Left renal cortex interstitium (tissue), 4 donors: ENCODE measurements at regions not wholly inside any gene's neighbourhood (a gene's known extent, or its start where the extent isn't known, plus 50 kb on each side); places are given as distances from the start of the nearest gene placed in this dataset.
"Not testable (repeated sequence)": the region's sequence is repeated elsewhere in the genome, so short reads cannot be mapped to it uniquely, and the experiment has no call there.

ENCODE experiments used
- DNase-seq, 4 donors: peaks; one replicate each; pipeline ENCODE4 v3.0.0-alpha.2; 2013; ENCODE audit warnings: low read depth in 4 of 4, low spot score in 2 of 4, missing footprints in 1 of 4

DNA sequence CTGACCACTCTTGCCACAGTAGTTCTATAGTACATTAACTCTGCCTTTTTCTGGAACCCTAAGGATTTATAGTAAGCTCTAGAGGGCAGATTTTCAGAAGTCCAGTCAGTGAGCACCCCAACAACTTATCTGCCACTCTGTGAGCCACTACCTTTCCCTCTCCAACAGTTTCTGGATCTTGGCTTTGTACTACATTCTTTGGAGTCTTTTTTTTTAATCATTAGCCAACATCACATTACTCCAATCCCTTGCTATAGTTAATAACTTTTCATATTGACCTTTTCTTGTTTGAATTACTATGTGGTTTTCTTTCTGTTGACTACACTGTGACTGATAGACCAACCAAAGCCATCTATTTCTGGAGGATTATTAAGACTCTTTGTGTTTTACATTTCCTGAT, 1596.7 kb upstream of the PRMT6 start:
- no peak for DNase-seq

DNA sequence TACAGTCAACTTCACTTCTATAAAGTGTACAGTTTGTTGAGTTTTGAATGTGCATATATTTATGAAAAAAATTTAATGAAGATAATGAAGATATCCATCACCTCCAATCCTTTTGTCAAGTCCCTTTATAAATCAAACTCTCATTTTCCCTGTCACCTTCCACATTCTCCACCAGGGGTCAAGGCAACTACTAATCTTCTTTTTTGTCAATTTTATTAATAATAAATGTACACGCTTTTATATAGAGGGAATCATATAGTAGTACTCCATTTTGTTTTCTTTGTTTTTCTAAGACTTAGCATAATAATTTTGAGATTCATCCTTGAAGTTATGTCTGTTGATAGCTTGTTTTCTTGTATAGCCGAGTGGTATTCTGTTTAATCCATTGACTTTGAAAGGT, 1594.2 kb upstream of the PRMT6 start:
- DNase-seq = no peak

DNA sequence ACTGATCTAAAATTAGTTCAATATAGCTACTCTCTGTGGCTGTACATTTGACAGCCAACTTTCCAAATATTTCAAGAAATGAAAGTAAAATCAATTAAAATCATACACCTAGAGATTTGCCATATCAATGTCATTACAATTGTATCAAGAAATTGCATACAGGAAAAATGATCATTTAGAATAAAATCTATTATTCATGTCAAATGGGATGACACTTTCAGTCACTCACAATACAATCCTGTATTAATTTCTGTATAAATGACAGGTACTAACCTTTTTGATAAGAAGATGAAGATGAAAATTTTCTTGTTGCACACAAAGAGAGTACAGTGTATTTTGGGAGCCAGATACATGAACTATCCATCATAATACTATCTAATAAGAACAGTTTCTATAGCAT, 1588.9 kb upstream of the PRMT6 start:
- no peak for DNase-seq

GRCh38 chr1:105470541-105470940, 1585.9 kb upstream of the PRMT6 start:
- not testable (repeated sequence) for DNase-seq

DNA sequence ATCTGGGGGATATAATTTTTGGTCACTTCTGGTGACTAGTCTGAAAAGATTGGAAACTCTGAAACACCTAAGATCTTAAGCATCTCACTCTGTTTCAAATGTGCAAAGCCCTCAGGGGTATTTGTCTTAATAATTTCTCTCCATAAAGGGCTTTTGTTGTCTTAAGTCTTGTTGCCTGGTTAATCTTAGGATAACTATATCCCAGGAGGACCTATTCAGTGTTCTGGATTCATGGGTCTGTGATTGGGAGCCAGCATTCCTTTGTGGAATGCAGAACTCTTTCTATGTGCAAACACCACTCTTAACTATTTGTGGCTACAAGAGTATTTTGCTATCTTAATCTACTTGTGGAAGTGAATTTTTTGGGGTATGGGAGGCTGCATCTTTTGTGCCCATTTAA, 1573.0 kb upstream of the PRMT6 start:
- no peak for DNase-seq

DNA sequence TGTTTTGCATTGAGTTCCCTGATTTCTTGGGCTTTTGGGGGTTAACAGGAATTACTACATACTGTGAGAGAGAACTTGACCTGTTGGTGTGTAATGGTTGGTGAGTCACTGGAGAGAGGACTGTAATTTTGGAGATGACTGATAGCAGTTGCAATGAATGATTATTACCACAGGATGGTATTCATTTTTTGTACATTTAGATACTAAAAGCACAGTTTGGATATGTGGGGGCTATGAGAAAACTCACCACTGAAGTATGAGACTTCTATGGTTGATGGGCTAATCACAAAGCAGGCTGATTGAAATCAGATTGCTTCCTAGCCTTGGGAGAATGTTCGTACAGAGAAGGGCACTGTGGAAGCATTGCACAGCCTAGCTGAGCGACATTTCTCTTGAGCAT, 1571.3 kb upstream of the PRMT6 start:
- DNase-seq = no peak

DNA sequence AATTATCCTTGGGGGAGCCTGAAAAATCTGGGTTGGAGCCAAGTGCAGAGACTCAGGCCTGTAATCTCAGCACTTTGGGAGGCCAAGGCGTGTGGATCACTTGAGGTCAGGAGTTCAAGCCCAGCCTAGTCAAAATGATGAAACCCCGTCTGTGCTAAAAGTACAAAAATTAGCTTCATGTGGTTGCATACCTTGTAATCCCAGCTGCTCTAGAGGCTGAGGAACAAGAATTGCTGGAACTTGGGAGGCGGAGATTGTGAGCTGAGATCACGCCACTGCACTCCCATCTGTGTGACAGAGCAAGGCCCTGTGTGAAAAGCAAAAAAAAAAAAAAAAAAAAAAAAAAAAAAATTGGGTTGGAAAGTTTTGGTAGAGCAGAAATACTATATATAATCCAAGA, 1563.6 kb upstream of the PRMT6 start:
- DNase-seq = no peak

DNA sequence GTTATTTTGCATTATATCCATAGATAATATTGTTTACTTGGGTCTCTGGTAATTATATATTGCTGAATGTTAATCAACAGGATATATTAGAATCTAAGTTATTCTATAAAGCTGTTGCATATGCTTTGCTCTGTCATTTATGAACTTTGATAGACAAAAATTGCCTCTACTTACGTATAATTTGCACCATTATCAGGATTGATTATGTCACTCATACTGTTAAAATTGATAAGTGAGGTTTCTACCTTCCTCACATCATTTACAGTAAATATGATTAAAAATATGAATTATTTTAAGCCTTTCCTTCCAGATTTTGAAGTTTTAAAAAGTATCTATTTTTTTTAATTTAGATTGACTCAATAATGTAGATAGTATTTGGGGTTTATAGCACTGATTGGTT, 1540.4 kb upstream of the PRMT6 start:
- no peak for DNase-seq

- DNase-seq = no peak
Observed at GRCh38 chr1:105533996-105534395, 1522.5 kb upstream of the PRMT6 start.

DNA sequence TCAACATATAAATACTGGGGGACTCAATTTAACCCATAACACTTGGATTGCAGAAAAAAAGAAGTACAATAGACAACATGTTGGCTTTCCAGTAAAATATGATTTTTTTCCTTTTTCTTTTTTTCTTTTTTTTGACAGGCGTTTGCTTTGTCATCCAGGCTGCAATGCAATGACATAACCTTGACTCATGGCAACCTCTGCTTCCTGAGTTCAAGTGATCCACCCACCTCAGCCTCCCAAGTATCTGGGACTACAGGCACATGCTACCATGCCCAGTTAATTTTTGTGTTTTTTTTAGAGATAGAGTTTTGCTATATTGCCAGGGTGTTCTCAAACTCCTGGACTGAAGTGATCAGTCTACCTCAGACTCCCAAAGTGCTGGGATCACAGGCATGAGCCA, 1512.0 kb upstream of the PRMT6 start:
- DNase-seq = no peak

GRCh38 chr1:105556266-105556665, 1500.2 kb upstream of the PRMT6 start:
- no peak for DNase-seq

DNA sequence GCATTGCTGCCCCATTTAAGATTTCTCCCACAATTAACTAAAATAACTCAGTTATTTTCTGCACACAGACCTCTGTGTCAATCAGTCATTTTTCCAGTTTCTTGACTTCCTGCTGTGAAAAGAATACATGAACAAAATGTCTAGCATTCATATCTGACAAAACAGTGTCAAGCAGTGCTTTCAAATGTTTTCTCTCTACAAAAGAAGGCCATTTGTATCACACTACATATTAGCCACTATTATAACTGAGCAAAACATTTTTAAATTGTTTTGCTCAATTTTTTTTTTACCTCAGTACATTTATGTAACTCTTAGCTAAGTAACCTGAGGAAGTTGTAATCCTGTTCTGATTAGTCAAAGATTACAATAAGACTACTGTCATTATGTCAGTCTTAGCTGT, 1498.5 kb upstream of the PRMT6 start:
- no peak for DNase-seq

DNA sequence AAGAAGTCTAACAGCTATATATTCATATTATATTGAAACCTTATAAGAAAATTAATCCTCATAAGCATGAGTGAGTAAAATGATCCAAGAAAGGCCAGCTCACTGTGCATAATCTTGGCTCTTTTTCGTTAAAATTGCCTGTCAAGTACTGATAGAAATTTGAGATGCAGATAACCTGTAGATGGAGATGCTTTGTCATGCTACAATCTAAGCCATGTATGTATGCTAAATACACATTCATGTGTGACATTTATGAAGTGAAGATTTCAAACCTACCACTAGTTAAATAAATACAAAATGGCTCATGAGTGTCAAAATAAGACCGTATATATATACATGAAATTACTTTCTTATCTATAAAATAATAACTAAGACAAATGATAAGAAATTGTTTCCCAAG, 1491.5 kb upstream of the PRMT6 start:
- no peak for DNase-seq

DNA sequence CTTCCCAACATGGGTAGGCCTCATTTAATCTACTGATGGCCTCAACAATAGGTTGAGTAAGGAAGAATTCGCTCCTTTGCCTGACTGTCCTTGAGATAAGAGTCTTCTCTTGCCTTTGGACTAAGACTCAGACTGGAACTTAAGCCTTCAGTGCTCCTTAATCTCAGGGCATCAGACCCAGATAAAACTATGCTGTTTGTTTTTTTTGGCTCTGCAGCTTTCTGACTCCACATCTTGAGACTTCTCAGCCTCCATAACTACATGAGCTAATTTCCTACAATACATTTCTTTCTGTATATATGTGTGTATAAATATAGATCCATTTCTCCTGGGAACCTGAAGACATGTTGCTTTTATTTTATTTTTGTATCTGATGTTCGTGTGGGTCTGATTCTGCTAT, 1470.7 kb upstream of the PRMT6 start:
- no peak for DNase-seq

GRCh38 chr1:105591681-105592080, 1464.8 kb upstream of the PRMT6 start:
- DNase-seq = no peak

- no peak for DNase-seq
Observed at GRCh38 chr1:105608713-105609112, 1447.8 kb upstream of the PRMT6 start.

DNA sequence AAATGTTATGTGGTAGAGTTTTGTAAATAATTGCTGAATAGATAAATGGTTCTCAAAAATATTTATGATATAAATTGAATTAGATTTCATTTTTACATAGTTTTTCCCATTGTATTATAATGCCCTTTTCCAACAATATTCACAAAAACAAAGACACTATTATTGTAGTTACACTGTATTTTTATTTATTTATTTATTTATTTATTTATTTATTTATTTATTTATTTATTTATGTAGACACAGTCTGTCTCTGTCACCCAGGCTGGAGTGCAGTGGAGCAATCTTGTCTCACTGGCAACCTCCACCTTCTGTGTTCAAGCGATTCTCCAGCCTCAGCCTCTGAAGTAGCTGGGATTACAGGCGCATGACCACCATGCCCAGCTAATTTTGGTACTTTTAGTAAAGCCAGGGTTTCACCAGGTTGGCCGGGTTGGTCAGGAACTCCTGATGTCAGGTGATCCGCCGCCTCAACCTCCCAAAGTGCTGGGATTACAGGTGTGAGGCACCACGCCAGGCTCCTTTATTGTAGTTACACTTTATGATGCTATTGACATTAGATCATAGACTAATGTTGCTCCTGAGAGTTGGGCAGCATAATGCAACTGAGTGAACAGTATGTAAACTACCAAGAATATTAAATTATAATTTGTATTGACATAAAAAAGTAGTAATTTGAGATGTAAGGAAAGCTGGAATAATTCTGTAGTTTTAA, 1430.0 kb upstream of the PRMT6 start:
- no peak for DNase-seq

- not testable (repeated sequence) for DNase-seq
Observed at GRCh38 chr1:105631153-105631744, 1425.2 kb upstream of the PRMT6 start.

GRCh38 chr1:105632342-105633196, 1423.9 kb upstream of the PRMT6 start:
- DNase-seq = peak; percentile 37 to 69 (median 62)

GRCh38 chr1:105636052-105636451, 1420.4 kb upstream of the PRMT6 start:
- DNase-seq = no peak

- no peak for DNase-seq
Observed at GRCh38 chr1:105641407-105641806, 1415.1 kb upstream of the PRMT6 start.

DNA sequence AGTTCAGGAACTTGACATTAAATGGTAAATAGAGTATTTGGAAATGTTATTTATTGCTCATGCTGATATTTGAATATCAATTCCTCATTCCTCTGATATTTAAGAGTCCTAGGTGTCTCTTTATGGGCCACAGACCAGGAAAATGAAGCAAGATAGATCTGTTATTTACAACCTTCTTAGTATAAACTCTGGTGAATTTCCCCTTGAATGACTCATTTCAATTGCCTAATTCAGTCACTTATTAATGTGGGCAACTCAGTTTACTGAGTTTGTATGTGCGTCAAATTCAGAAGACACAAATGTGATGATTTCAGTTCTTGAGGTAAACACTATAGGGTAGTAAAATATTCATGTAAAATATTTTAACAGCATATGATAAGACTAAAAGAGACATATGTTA, 1404.4 kb upstream of the PRMT6 start:
- no peak for DNase-seq
